Suppressor macrophage treated with lipopolysaccharide for 1 hour (primary cell): ENCODE measurements at regions not wholly inside any gene's neighbourhood (a gene's known extent, or its start where the extent isn't known, plus 50 kb on each side); places are given as distances from the start of the nearest gene placed in this dataset.
"Not testable (repeated sequence)": the region's sequence is repeated elsewhere in the genome, so short reads cannot be mapped to it uniquely, and the experiment has no call there.

ENCODE experiments used
- DNase-seq, 3 donors: peaks; one replicate each; pipeline ENCODE4 v3.0.0-alpha.2; 2020 to 2022

DNA sequence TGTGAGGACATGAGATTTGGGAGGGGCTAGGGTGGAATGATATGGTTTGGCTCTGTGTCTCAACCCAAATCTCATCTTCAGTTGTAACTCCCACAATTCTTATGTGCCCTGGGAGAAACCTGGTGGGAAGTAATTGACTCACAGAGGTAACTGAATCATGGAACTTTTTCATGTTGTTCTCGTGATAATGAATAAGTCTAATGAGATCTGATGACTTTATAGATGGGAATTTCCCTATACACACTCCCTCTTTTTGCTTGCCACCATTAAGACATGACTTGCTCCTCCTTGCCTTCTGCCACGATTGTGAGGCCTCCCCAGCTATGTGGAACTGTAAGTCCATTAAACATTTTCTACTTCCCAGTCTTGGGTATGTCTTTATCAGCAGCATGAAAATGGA is 253.2 kb upstream of the GK2 start:
- DNase-seq: no peak

DNA sequence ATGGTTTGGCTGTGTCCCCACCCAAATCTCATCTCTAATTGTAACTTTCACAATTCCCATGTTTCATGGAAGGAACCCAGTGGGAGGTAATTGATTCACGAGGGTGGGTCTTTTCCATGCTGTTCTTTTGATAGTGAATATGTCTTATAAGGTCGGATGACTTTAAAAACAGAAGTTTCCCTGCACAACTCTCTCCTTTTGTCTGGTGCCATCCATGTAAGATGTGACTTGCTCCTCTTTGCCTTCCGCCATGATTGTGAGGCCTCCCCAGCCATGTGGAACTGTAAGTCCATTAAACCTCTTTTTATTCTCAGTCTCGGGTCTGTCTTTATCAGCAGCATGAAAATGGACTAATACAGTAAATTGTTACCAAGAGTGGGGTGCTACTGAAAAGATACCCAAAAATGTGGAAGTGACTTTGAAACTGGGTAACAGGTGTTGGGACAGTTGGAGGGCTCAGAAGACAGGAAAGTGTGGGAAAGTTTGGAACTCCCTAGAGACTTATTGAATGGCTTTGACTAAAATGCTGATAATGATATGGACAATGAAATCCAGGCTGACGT is 251.4 kb upstream of the GK2 start:
- not testable (repeated sequence) for DNase-seq

DNA sequence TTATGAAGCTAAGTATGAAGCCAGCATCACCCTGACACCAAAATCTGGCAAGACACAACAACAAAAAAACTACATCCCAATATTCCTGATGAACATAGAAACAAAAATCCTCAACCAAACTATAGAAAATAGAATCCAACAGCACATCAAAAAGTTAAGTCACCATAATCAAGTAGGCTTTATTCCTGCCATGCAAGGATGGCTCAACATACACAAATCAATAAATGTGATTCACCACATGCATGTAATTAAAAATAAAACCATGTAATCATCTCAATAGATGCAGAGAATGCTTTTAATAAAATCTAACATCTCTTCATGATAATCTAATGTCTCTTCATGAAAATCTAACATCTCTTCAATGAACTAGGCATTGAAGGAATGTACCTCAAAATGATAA is 249.4 kb upstream of the GK2 start:
- DNase-seq: no peak

DNA sequence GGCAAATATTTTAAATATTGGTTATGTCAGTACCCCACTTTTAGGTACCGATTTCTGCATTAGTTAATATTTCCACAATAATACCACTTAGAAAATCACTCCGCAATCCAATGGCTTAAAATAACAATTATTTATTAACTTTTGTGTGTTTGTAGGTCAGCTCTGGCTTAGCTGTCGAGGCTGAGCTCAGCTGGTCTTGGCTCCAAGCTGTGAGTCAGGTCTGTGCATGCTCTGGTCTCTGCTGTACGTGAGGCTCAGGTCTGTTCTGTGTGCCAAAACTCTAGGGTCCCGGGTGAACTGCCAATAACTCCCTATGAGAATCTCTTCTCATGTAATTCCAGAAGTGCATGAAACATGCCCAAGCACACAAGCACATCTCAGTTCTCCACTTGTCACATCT is 245.8 kb upstream of the GK2 start:
- no peak for DNase-seq

DNA sequence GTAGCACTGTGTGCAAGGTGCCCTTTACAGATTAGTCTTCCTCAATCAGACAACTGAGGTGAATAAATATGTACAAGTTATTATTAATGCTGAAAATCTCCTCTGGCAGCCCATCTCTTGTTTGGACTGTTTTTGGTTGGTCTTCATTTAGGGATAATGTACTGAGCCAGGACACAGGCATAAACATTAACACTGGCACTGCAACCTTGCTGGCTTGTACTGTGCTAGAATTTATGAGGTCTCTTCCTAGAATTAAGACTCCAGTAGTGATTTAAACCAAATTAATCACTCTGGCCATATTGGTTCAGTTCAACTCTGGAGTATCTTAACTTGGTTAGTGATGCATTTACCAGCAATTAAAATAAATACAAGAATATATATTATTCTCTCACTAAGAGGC is 244.7 kb upstream of the GK2 start:
- no peak for DNase-seq

DNA sequence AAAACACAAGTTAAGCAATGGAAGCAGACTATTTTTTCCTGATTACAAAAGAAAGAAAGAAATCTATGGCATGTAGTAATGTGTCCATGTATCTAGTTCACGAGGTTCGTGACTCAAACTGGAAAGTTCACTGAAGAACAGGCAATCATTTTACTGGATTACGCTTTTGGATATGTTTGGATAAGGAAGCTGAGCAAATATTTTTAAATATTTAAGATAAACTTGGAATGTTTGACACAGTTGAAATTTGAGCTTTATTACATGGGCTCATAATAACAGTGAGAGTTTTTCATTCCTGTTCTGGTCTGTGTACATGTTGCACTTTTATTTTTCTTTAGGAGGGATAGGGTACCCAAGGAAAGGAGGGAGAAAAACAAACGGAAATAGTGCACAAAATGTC is 244.2 kb upstream of the GK2 start:
- DNase-seq: no peak

DNA sequence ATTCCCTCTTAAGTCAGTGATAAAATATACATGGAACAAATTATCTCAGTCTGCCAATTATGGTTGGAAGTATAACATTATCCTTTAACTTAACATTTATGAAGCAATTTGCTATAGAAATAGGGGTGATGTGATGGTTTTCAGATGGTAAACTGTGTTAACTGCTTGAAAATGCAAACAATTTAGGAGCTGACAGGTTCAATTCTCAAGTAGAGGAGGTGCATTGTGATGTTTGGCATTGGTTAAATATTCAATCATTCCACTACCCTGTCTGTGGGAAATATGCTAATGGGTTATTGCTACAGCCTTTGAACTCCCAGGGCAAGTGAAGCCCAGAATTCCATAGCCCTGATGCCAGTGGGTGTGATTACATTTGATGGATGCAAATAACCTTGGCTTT is 243.4 kb upstream of the GK2 start:
- DNase-seq: no peak

DNA sequence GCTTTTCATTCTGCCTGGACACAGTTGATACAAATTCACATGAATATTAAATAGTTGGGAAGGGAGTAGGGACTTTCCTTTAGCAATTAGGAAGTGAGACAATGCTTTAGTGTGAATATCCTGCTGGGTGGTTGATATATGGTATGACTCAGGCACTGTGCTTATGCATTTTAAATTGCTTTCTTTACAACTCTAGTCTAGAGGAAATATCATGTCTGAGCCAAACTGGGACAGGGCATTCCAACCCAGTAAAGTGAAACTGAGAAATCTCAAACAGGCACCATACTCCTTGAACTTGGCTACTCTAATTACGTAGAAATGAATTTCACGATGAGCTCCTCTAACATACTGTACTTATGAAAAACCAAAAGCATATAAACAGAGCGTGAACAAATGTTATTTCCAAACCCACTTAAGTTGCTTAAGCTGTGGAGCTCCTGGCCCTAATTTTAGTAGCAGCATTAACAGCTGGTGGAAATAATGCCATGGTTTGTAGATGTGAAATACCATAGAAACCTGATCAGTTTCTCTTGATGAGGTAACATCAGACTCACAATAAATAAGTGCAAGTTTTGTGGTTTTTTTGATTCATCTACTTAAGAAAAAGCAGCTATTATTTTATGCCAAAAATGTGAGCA is 242.9 kb upstream of the GK2 start:
- DNase-seq: peak; percentile 25 to 58 (median 30)

DNA sequence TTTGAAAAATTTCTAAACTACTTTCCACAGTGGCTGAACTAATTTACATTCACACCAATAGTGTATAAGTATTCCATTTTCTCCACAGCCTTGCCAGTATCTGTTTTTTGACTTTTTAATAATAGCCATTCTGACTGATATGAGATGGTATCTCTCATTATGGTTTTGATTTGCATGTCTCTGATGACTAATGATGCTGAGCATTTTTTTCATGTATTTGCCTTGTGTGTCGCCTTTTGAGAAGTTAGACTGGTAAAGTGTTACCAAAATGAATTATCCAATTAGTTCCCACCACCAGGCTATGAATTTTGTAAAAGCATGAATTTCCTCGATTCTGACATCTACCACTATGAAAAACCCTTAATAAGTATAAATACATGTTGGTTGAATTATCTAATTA is 242.2 kb upstream of the GK2 start:
- no peak for DNase-seq

DNA sequence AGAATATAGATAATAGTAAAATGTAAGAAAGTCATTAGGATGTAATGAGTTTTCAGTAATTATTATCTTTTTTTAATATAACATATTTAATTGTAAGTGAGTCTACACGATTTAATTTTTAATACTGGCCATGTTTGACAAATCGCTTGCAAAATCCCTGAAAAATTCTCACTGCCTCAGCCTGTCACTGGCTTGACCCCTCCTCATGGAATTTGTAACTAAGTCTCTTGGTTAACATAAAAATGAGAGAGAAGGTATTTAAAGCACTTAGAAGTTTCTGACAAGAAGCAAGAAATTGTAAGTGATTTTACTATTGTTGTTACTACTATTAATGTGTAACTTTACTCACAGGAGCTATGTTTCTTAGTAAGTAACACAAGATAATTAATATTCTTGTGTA is 237.9 kb upstream of the GK2 start:
- DNase-seq: no peak

DNA sequence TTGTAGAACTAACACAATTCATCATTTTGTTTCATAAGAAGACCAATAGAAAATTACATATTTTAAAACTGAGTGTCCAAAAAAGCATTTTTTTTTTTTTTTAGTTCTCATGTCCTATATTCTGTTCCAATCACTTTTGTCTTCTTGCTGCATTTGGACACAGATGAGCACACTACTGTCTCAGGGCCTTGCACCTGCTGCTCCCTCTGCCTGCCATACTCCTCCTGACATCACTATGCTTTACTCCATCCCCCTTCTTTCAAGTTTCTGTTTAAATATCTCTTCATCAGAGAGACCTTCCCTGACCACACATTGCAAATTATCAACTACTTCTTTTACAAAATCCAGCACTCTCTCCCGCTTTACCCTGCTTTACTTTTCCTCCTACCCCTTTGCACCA is 230.7 kb upstream of the GK2 start:
- no peak for DNase-seq

DNA sequence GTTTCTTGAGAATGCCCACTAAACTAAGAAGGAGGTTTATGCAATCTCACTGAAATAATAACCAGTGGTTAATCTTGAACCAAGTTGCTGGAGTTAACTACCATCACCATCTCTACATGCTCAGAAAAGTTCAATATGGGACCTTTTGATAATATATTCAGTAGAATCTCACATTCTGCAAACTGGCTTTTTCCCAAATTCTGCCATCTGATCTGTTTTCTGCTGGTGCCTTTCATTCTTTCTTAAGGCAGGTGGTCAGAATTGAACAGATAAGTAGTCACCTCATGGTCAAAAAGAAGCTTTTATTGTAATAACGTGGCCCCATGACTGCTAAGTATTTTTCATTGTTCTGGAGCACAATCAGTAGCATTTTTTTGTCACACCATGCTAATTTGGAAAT is 229.0 kb upstream of the GK2 start:
- no peak for DNase-seq

DNA sequence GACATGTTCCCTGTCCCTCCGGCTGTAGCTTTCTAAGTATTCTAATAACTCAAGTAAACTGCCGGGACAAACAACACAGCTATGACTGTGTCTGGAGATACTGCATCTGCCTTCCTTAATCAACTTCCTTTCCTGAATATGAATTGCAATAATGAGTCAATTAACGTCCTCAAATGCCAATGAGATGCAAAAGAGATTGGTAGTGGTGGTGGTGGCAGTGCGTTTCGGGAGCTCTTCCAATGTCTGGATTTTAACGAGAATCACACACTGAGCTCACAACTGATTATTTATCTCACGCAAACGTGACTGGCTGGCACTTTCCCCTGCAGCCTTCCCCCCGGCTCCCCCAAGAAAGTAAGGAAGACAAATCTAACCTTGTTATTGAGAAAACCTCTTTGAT is 226.1 kb upstream of the GK2 start:
- no peak for DNase-seq

DNA sequence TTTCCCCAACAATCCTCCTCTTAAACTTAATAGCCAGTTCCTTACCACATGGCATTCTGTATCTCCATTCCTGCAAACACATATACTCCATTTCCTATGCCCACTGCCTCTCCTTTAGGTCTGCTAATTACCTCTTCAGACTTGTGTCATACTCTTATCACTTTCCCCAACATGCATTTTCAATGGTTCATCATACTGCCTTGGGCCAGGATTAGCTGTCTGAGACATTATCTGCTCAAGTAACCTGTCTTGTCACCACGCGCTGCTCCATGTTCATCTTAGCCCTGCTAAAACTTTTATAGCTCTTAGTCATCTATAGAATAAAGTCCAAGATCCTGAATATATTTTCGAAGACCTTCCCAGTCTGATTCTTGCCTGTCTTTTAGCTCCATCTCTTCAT is 224.1 kb upstream of the GK2 start:
- no peak for DNase-seq

DNA sequence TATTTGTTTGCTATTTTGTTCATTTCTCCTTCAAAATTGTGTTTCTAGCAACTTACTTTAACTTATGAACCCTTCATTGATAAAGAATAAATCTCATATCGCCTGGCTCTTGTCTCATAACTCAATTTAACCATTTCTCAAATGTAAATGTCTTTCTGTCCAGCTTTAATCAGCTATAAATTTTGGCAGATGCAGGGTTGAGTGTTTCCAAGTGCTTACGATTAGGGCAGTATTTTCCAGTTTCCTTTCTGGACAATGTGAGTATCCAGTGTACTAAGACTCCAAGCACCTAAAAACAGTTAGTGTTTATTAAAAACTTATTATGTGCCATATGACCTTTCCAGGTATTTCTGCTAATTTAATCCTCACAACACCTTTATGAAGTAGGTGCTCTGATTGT is 218.6 kb upstream of the GK2 start:
- no peak for DNase-seq

DNA sequence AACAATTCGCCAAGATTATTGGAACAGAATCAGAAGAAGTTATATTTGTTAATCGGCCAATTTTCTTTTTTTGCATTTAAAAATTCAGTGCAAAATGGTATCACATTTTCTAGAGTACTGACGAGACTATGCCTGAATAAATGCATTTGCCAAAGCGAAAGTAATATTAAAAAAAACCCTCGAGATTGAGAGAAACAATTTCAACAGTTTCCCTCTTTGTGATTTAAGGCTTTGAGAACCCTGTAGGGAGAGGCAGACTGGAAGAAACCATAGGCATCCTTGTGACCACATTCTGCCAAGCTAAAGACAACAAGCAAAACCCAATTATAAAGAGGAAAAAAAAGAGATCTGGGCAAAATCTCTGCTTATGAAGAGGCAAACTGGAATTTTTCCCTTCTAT is 218.1 kb upstream of the GK2 start:
- no peak for DNase-seq

DNA sequence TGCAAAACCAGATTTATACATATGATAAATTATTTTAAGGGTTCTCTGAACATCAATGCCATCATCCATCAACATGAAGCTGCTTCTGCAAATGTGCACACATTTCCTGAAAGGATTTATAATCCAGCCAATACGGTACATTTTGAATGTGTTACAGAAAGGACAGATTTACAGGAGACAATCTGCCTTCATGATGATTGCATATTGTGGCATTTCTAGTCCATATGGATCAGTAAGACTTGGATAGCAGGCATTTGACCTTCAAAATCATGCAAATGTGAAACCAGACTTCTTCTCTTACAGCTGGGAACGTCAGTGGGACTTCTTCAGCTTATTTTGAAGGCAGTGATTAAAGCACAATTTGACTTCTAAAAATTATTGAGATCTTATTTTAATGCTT is 217.3 kb upstream of the GK2 start:
- no peak for DNase-seq

DNA sequence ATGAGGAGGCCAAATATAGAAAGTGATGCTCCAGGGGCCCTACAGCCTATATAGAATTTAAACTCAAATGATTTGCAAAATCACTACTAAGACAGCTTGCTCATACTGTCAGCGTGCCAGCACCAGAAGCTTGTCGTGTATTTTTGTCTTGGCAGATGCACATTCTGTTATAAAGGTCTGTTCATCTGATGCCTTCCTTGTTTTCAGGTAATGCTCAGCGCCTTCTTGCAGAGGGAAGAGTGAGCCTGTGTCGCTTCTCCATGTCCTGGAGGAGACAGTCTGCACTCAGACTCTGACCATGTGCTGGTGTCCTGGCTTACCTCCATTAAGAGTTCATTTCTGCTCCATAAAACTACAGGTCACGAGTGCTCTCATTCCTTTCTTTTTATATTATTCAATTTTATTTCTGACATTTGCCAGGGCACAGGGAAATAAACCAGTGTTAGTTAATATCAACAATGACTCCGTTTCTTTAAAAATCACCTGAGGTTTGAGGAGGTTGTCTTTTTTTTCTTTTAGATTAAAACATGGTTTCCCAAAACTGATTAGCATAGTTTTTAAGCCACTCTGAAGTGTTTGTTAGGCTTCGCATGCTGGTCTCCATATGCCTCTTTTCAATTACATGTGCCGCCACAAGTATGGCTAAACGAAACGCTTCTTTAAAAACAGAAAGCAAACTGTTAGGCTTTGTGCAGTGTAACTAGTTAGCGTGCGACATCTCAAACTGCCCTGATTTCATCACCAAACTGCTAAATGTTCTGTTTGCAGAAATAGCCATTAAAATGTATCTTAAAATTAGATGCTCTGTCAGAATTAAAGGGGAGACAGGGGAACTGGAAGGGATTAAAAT is 215.2 kb upstream of the GK2 start:
- DNase-seq: no peak

DNA sequence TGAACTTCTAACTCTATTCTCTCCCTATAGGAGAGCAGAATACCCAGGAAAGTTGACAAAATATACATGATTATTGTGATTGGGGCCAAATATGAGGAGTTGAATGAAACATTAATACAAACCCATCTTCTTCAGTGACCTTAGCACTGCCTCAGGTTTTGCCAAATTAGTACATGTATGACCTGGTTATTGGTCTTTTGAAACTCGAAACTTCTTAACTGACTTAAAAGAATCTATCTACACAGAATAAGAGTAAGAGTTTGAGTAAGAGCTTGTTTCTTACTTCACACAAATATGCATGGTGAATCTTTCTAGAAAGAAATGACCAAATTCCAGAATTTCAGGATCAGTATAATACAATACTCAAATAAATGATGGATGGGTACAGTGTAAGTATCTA is 213.0 kb upstream of the GK2 start:
- DNase-seq: no peak

DNA sequence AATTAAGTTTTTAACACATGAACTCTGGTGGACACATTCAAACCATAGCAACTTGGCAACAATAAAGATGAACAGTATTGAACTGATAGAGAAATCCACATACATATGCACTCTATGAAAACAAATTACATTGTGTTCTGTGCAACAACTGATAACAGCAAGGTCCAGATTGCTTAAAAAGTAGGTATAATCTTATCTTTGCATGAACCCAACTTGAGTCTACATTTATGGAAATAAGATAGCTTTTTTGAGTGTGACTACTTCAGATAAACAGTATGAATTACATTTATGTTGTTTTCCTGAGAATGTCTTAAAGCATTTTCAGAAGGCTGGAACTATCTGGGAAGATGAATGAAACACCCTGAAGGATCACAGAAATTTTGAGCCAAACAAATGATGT is 212.6 kb upstream of the GK2 start:
- no peak for DNase-seq

DNA sequence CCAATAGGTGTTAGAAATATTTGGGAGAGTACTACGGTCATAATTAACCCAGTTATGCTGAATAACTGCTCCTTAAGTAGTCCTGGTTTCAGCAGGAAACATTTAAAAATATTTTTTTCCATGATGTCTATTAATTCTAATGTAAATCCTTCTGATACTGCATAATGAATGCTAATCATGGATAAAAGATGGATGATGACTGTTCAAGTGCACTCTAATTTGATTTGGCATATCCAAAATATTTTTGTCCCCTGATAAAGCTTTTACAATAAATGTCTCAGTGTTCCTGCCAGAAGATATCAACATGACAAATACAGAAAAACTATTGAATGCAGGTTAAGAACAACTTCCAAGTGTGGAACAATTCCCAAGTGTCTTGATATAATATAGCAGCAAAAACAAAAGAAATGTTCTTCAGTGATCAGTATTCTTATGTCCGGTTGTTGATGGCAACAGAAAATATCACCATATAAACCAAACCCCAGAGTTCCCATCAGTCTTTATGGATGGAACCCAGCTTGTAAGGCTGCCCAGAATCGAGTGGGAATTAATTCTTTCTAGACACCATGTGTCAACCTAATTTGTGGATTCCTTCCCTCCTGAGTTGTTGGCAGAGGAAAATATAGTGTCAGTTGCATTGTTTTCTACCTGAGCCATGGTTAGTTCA is 205.4 kb upstream of the GK2 start:
- DNase-seq: no peak

DNA sequence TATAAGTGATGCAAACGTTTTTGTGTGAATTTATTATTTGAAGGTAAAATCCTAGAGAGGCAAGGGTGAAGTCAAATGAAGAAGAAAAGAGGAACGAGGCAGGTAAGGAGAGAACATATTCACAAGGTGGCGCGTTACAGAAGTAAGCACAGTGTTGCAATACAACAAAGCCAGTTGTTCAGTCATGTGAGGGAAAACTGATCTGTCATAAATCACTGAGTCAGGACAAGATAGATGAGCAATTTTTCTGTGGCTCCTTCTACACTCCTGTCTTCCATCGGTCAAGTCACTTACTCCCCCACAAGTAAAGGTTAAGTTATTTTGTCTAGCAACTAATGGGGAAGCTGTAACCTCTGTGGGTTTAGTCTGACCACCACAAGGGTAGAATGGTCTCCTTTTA is 203.0 kb upstream of the GK2 start:
- DNase-seq: no peak

DNA sequence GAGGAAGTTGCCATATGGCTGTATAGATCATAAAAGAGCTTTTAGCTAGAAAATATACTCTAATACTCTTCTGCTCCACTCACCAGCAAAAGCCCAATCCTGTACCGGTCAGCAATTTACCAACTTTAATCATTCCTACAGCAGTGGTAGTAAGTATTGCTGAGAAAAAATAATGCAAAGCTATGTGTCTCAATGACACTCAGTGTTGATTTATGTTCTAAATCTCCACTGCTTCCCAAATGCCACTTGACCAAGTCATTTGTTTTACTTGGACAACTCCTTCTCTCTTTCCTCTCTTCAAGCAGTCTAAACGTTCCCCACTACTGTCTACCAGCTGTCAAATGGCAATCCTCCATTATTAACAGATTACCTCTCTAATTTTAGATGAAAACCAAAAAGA is 201.8 kb upstream of the GK2 start:
- no peak for DNase-seq

DNA sequence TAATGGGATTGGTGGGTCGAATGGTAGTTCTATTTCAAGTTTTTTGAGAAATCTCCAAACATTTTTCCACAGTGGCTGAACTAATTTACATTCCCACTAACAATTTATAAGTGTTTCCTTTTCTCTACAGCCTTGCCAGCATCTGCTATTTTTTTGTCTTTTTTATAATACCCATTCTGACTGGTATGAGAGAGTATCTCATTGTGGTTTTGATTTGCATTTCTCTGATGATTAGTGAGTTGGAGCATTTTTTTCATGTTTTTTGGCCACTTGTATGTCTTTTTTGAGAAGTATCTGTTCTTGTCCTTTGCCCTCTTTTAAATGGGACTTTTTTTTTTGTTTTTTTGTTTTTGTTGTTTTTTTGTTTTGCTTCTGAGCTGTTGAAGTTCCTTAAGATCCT is 200.0 kb upstream of the GK2 start:
- DNase-seq: no peak
